NB4 (cell line): ENCODE measurements at regions not wholly inside any gene's neighbourhood (a gene's known extent, or its start where the extent isn't known, plus 50 kb on each side); places are given as distances from the start of the nearest gene placed in this dataset.

Source experiments
- MAX ChIP-seq: IDR thresholded peaks from 2 replicates; pipeline ENCODE4 v1.6.1; 2011; ENCODE audit warnings: low read depth, low read length
- MYC ChIP-seq: IDR thresholded peaks from 2 replicates; pipeline ENCODE4 v1.6.1; 2011; ENCODE audit warnings: low read depth, low read length
- POLR2A ChIP-seq: IDR thresholded peaks from 2 replicates; pipeline ENCODE4 v1.6.1; 2011; ENCODE audit warnings: mild to moderate bottlenecking; ENCODE audit not compliant: insufficient read length; ENCODE audit errors: extremely low read depth
- TF ChIP-seq, protein P1 (sequence below): IDR thresholded peaks from one replicate; pipeline ENCODE4 v1.5.1; 2012; ENCODE audit warnings: low read depth, low read length

DNA sequence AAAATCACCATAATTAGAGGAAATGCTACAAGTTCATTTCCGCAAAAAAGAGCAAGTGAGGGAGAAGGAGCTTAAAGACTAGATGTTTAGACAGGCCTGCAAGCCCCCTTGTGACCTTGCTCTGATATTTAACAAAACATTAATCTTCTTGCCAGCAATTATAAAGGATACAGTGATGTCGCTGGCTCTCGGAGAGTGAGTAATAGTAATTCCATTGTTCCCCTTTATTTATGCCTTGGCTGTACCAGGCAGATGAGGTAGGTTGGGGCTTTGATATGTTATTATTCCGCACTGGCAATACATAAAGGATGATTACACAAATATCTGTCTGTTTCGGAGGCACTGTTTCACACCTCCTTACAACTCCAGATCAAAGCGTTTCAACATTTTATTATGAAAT, 204.8 kb upstream of the SALL1 start:
- TF ChIP-seq, protein P1, sequence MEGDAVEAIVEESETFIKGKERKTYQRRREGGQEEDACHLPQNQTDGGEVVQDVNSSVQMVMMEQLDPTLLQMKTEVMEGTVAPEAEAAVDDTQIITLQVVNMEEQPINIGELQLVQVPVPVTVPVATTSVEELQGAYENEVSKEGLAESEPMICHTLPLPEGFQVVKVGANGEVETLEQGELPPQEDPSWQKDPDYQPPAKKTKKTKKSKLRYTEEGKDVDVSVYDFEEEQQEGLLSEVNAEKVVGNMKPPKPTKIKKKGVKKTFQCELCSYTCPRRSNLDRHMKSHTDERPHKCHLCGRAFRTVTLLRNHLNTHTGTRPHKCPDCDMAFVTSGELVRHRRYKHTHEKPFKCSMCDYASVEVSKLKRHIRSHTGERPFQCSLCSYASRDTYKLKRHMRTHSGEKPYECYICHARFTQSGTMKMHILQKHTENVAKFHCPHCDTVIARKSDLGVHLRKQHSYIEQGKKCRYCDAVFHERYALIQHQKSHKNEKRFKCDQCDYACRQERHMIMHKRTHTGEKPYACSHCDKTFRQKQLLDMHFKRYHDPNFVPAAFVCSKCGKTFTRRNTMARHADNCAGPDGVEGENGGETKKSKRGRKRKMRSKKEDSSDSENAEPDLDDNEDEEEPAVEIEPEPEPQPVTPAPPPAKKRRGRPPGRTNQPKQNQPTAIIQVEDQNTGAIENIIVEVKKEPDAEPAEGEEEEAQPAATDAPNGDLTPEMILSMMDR = no peak
- TF ChIP-seq MAX (no peak), POLR2A (no peak), MYC (no peak)
